ENCODE measurements at regions not wholly inside any gene's neighbourhood (a gene's known extent, or its start where the extent isn't known, plus 50 kb on each side); places are given as distances from the start of the nearest gene placed in this dataset.

DNA sequence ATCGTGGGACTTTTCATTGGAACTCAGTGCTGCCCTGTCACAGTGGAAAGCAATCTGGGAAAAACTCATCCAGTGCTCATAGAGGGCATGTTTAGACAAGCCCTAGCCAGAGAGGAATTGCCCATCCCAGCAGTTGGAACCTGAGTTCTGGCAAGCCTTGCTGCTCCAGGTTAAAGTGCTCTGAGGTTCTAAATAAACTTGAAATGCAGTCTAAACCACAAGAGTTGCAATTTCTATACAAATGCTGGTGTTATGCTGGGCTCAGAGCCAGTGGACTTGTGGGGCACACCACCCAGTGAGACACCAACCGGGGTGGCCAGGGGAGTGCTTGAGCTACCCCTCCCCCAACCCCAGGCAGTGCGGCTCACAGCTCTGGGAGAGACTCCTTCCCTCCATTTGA is 142.8 kb upstream of the PPP1R2C start:
- no peak overlapping the region for H3K27ac Mint-ChIP-seq
- H3K27me3 Mint-ChIP-seq (ENCODE audit: low read depth) = no peaks in the 10 kb centered on the region
- DNase-seq = no peak
- no peak for ATAC-seq (replicated peaks in 1 of 2)
- no peak overlapping the region for H3K4me3 Mint-ChIP-seq
- H3K36me3 Mint-ChIP-seq (ENCODE audit: insufficient read depth in 2 of 2) = peaks cover 0 to 15% of the 10 kb centered on the region in 2 donors
- H3K4me1 Mint-ChIP-seq (ENCODE audit: low read depth) = no peaks in the 10 kb centered on the region
- peaks cover 0 to 6% of the 10 kb centered on the region in 2 donors for H3K9me3 Mint-ChIP-seq

DNA sequence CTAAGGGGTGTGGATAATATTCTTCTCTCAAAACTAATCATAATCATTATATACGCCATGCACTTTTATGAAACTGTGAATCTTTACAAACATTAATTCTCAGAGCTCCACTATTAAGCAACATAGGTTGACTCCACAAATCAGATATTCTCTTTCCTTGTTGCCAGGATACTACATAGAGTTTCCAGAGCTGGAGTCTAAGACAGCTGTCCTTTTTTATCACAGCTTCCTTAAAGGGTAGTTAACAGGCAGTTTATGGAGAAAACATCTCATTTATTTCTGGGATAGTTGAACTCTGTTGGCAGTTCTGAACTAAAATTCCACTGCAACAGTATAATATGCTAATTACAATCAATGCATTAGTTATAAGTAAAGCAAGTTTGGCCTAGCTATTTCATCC is 152.1 kb upstream of the PPP1R2C start:
- DNase-seq (no peak), ATAC-seq (replicated peaks in 1 of 2) (no peak)
- H3K27me3 Mint-ChIP-seq (ENCODE audit: low read depth) = no peaks in the 10 kb centered on the region
- H3K27ac Mint-ChIP-seq = no peak overlapping the region
- H3K36me3 Mint-ChIP-seq (ENCODE audit: insufficient read depth in 2 of 2) = no peaks in the 10 kb centered on the region
- peaks cover 17% of the 10 kb centered on the region for H3K4me1 Mint-ChIP-seq (ENCODE audit: low read depth)
- peaks cover 2 to 5% of the 10 kb centered on the region in 2 donors for H3K9me3 Mint-ChIP-seq
- H3K4me3 Mint-ChIP-seq = no peak overlapping the region

DNA sequence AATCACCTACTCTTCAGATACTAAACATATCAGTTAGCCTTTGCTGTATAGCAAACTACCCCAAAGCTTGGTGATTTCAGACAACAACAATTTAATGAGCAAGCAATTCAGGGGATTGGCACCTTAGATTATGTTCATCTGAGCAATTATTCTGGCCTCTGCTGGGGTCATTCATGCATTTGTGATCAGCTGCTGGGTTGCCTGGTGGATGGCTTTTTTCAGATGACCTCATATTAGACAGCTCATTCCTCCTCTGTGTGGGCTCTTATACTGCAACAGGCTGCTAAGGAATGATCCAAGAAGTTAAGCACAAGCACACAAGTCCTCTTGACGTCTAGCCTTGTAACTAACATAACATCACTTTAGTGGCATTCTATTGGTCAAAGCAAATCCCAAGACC is 153.0 kb upstream of the PPP1R2C start:
- no peak overlapping the region for H3K4me3 Mint-ChIP-seq
- no peaks in the 10 kb centered on the region for H3K27me3 Mint-ChIP-seq (ENCODE audit: low read depth)
- H3K4me1 Mint-ChIP-seq (ENCODE audit: low read depth) = peaks cover 17% of the 10 kb centered on the region
- DNase-seq (no peak), ATAC-seq (replicated peaks in 1 of 2) (no peak)
- no peaks in the 10 kb centered on the region for H3K36me3 Mint-ChIP-seq (ENCODE audit: insufficient read depth in 2 of 2)
- H3K27ac Mint-ChIP-seq = no peak overlapping the region
- H3K9me3 Mint-ChIP-seq = peaks cover 2 to 5% of the 10 kb centered on the region in 2 donors

DNA sequence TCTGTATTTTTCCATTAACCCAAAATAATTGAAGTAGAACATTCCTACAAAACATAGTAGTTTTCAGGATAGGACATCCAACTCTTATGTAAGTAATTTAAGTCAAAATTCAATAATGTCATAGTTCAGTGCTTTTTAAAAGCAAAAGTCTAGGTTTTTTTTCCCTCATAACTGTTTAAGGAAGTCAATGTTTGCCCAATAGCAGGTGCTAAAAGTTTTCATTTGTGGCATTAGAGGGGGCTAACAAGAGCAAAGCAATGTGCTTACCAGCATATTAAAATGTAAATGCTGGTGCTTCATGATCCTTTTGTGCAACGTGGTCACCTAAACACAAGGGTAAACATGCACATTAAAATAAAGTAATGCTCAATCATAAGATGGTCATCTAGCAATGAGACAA is 155.2 kb upstream of the PPP1R2C start:
- ATAC-seq (replicated peaks in 1 of 2) (no peak), DNase-seq (no peak)
- no peak overlapping the region for H3K4me3 Mint-ChIP-seq
- H3K4me1 Mint-ChIP-seq (ENCODE audit: low read depth) = peaks cover 17% of the 10 kb centered on the region
- H3K36me3 Mint-ChIP-seq (ENCODE audit: insufficient read depth in 2 of 2) = peaks cover 0 to under 1% of the 10 kb centered on the region in 2 donors
- H3K27ac Mint-ChIP-seq = peak overlapping the region; percentile 81
- H3K9me3 Mint-ChIP-seq = peaks cover 2 to 5% of the 10 kb centered on the region in 2 donors
- no peaks in the 10 kb centered on the region for H3K27me3 Mint-ChIP-seq (ENCODE audit: low read depth)

DNA sequence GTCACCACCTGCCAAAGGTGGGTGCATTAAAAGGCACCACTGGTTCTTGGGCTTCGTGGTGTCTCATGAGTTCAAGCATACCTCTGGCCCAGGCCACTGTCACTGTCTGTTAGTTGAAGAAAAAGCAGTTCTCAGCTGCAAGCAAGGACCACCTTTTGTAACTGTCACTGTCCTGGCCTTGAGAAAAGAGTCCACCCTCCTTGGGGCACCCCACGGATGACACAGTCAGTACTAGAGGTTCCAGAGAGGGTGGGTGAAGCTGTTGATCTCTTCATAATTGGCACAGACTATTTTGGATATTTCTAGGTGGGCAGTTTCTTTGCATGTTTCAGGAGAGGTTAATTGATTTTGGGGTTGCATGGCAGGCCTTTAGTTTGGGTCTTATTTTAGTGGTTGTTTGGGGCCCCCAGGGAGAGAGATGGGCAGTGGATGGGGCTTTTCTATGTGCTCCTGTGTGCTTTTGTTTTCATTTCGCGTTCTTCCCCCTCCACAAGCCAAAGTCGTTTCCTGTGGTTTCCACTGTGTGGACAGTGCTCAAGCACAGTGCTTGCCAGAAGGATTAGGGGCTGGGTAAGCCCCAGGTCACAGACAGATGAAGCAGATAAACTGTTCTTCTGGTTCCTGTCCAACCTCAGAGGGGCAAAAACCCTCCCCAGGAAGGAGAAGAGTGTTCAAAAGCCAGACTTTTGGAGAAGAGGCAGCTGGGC is 156.2 kb upstream of the PPP1R2C start:
- H3K4me1 Mint-ChIP-seq (ENCODE audit: low read depth) = peaks cover 24% of the 10 kb centered on the region
- H3K9me3 Mint-ChIP-seq = peaks cover 2 to 8% of the 10 kb centered on the region in 2 donors
- H3K4me3 Mint-ChIP-seq = peak overlapping the region; percentile 60 to 83
- peaks cover 3 to 9% of the 10 kb centered on the region in 2 donors for H3K36me3 Mint-ChIP-seq (ENCODE audit: insufficient read depth in 2 of 2)
- DNase-seq (peak; percentile 16 to 21), ATAC-seq (replicated peaks in 1 of 2) (peak; percentile 63 to 83)
- no peaks in the 10 kb centered on the region for H3K27me3 Mint-ChIP-seq (ENCODE audit: low read depth)
- peak overlapping the region; percentile 87 for H3K27ac Mint-ChIP-seq

DNA sequence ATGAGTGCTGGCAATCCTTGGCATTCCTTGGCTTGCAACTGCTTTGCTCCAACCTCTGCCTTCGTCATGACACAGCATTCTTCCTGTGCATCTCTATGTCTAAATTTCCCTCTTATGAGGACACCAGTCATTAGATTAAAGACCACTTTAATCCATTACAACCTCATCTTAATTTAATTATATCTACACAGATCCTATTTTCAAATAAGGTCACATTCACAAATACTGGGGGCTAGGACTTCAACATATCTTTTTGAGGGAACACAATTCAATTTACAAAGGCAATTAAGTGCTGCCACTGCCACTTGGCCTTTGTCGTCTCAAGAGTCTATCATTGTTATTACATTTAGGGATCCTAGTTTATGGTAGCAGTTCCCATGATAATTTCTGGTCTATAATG is 163.7 kb upstream of the PPP1R2C start:
- H3K27ac Mint-ChIP-seq = peak overlapping the region; percentile 99

DNA sequence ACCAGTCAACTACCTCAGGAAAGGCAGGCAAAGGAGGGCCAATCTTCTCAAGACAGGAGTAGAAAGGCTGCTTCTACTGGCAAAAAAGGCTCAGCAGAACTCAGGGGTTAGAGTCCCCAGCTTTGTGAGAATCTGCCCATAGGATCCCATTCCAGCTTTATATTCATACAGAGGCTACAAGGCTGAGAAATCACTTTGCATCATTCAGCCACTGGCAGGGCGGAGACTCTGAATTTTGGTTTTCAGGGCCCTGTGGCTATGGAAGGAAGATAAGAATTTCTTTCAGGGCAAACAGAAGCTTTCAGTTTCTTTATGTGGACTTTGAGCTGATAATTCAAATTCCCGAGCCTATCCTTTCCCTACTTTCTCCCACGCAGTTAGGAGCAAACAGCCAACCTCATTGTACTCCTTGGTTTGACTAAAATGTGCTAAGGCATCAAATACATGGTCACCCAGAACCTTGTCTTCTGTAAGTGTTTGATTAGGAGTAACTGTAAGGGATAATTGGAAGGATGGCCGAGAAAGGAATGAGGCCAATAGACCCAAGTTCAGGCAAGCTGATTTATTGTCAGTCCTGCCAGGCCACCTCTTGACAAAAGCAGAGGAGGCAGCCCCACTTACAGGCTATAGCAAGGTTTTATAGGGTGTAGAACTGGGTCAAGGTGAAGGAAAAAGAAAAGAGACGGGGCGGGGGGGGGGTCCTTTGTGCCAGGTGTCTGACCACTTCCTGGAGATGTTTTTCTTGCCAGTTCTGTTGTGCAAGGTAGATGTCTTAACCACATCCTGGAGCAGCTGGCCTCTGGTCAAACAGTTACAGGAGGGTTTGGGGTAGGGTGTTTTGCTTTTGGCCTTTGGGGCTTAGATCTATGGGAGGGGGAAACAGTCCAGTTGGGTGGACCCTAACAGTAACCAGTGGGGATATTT is 165.3 kb upstream of the PPP1R2C start:
- H3K27me3 Mint-ChIP-seq (ENCODE audit: low read depth) = no peaks in the 10 kb centered on the region
- H3K4me3 Mint-ChIP-seq = peak overlapping the region; percentile 46 to 78
- H3K36me3 Mint-ChIP-seq (ENCODE audit: insufficient read depth in 2 of 2) = peaks cover 3 to 14% of the 10 kb centered on the region in 2 donors
- ATAC-seq (replicated peaks in 1 of 2) (peak; percentile 51 to 61), DNase-seq (peak; percentile 27 to 34)
- peaks cover 0 to 3% of the 10 kb centered on the region in 2 donors for H3K9me3 Mint-ChIP-seq
- H3K4me1 Mint-ChIP-seq (ENCODE audit: low read depth) = peaks cover 91% of the 10 kb centered on the region
- peak overlapping the region; percentile 99 for H3K27ac Mint-ChIP-seq

More for the DNA sequence above, 163.7 kb upstream of the PPP1R2C start:
- peaks cover 75% of the 10 kb centered on the region for H3K4me1 Mint-ChIP-seq (ENCODE audit: low read depth)
- H3K9me3 Mint-ChIP-seq = peaks cover 0 to 3% of the 10 kb centered on the region in 2 donors
- H3K4me3 Mint-ChIP-seq = no peak overlapping the region
- H3K27me3 Mint-ChIP-seq (ENCODE audit: low read depth) = no peaks in the 10 kb centered on the region
- peaks cover 3 to 16% of the 10 kb centered on the region in 2 donors for H3K36me3 Mint-ChIP-seq (ENCODE audit: insufficient read depth in 2 of 2)
- DNase-seq = no peak
- no peak for ATAC-seq (replicated peaks in 1 of 2)

DNA sequence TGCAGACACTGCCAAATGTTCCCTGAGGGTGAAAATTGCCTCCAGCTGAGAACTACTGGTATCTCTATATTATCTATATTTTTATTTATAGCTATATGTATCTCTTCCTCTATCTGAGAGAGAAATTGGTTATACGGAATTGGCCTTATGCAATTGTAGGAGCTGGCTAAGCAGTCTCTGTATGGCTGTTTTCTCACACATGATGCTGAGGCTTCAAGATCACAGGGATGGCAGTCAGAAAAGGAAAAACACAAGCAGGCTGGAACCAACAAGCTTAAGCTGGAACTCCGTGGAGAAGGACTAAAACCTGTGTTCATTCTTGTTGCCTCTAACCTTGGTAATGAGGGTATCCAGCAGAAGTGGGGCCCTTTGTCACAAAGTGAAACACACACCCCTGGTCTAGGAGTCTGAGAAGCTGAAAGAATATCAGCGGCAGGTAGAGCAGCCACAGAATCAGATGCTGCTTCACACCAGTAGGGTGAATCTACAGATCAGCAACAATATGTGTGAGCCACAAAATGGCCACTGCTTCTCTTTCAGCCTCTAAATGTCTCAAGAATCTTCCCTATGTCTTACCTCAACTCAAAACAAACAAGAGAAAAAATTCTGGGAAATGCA is 166.5 kb upstream of the PPP1R2C start:
- Mint-ChIP-seq H3K9me3 (peaks cover 3% of the 10 kb centered on the region in 2 donors), H3K4me3 (peak overlapping the region; percentile 42 to 78), H3K36me3 (ENCODE audit: insufficient read depth in 2 of 2) (peaks cover 0 to 9% of the 10 kb centered on the region in 2 donors), H3K4me1 (ENCODE audit: low read depth) (peaks cover 93% of the 10 kb centered on the region), H3K27ac (peak overlapping the region; percentile 99), H3K27me3 (ENCODE audit: low read depth) (no peaks in the 10 kb centered on the region)
- ATAC-seq (replicated peaks in 1 of 2) (peak; percentile 55 to 61), DNase-seq (peak in 1 of 2 donors; percentile 12)

DNA sequence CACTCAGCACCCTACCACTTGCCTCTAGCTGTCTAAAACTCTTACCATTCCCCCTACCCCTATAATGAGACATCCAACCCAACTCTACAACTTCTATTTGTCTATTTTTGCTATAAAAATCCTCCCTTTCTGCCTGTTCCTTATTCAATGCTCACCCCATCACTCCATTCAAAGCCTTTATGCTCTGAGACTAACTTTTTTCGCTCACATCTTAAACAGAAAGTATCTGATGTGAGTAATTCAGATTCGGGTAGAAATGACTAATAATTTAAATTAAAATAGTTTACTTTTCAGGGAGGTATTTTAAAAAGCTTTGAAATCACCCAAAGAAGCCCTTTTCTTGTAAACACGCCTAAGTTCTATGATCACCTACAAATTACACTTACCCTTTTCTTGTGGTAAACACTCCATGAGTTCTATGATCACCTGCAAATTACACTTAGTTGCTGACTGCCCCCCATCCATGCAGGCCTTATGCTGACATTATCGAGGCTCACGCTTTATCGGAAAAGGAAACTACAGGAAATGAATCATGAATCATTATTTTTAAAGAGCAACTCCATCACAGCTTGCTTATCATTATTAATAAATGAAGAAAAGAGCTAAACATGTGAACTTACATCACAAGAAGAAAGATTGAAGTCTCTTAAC is 168.7 kb upstream of the PPP1R2C start:
- no peaks in the 10 kb centered on the region for H3K27me3 Mint-ChIP-seq (ENCODE audit: low read depth)
- peaks cover 0 to 4% of the 10 kb centered on the region in 2 donors for H3K36me3 Mint-ChIP-seq (ENCODE audit: insufficient read depth in 2 of 2)
- ATAC-seq (replicated peaks in 1 of 2) (peak; percentile 36 to 45), DNase-seq (no peak)
- peaks cover 3% of the 10 kb centered on the region in 2 donors for H3K9me3 Mint-ChIP-seq
- peak overlapping the region; percentile 99 for H3K27ac Mint-ChIP-seq
- H3K4me1 Mint-ChIP-seq (ENCODE audit: low read depth) = peaks cover 75% of the 10 kb centered on the region
- peak overlapping the region; percentile 53 to 93 for H3K4me3 Mint-ChIP-seq

DNA sequence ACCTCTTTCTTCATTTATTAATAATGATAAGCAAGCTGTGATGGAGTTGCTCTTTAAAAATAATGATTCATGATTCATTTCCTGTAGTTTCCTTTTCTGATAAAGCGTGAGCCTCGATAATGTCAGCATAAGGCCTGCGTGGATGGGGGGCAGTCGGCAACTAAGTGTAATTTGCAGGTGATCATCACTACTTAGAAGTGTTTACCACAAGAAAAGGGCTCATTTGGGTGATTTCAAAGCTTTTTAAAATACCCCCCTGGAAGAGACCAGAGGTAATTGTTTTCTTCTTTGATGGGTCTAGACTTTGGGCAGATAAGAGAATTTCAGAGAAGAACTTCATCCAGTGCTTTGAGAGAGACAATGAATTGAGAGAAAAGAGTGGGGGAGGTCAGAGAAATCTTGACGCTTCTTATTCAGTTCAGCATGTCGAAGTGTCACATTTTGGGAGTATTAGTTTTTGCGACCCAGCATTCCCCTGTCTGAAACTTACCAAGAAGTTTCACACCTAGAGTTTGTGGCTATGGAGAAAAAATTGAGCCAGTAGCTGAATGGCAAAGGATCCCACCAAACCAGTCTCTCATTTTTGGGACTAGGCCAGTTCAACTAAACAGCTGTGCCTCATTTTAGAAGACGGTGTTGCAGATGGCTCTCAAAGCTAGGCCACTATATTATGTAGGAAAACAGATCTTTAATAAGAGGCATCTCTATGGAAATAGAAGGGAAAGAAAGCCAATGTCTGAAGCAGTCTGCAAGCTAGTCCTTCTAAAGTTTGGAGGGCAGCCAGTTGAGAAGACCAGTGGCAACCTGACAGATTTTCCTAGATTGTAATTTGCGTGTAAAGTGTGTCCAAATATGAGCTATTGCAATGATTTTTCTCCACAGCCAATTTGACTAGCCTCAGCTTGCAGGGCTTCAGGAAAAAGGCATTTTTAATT is 171.0 kb upstream of the PPP1R2C start:
- ATAC-seq (replicated peaks in 1 of 2) = no peak
- H3K9me3 Mint-ChIP-seq = peaks cover 3% of the 10 kb centered on the region in 2 donors
- H3K36me3 Mint-ChIP-seq (ENCODE audit: insufficient read depth in 2 of 2) = peaks cover 0 to 4% of the 10 kb centered on the region in 2 donors
- H3K4me1 Mint-ChIP-seq (ENCODE audit: low read depth) = peaks cover 52% of the 10 kb centered on the region
- peak overlapping the region; percentile 95 for H3K27ac Mint-ChIP-seq
- no peaks in the 10 kb centered on the region for H3K27me3 Mint-ChIP-seq (ENCODE audit: low read depth)
- no peak for DNase-seq
- peak overlapping the region; percentile 18 to 82 for H3K4me3 Mint-ChIP-seq

DNA sequence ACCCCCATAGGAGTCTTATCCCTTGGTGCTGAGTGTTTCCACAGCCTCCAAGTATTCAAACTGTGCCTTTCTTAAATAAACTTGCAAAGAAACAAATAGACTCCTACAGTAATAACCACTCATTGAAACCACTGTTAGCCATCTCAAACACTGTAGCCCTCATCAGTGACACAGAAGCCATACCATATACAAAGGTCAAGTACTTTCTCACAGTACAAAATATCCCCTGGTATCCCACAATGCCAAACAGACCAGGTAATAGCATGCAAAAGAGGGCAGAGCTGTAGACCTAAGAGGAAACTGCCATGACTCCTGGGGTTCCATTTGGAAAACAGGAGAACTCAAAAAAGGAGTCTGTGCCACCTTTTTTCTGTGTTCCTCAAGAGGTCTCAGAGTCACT is 173.8 kb upstream of the PPP1R2C start:
- peak overlapping the region; percentile 50 for H3K27ac Mint-ChIP-seq
- peaks cover 3% of the 10 kb centered on the region in 2 donors for H3K9me3 Mint-ChIP-seq
- peak overlapping the region in 1 of 2 donors; percentile 10 for H3K4me3 Mint-ChIP-seq
- ATAC-seq (replicated peaks in 1 of 2) (peak in 1 of 2 donors; percentile 18), DNase-seq (no peak)
- H3K4me1 Mint-ChIP-seq (ENCODE audit: low read depth) = peaks cover 31% of the 10 kb centered on the region
- no peaks in the 10 kb centered on the region for H3K27me3 Mint-ChIP-seq (ENCODE audit: low read depth)
- peaks cover 0 to 4% of the 10 kb centered on the region in 2 donors for H3K36me3 Mint-ChIP-seq (ENCODE audit: insufficient read depth in 2 of 2)

DNA sequence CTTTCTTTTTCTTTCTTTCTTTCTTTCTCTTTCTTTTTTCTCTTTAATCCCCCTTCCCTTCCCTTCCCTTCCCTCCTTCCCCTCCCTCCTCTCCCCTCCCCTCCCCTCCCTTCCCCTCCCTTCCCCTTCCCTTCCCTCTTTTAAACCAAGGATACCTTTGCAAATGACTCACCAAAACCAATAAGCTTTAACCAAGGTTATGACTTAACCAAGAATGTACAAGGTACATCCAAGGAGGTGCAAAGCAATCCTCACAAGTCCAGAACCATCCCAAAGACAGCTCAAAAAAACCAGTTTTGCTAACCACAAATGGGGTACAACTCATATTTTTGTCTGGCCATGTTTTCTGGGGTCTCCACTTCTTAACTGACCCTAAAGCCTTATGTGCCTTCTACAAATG is 174.7 kb upstream of the PPP1R2C start:
- ATAC-seq (replicated peaks in 1 of 2) (no peak), DNase-seq (no peak)
- no peak overlapping the region for H3K4me3 Mint-ChIP-seq
- H3K36me3 Mint-ChIP-seq (ENCODE audit: insufficient read depth in 2 of 2) = peaks cover 0 to 4% of the 10 kb centered on the region in 2 donors
- H3K27ac Mint-ChIP-seq = no peak overlapping the region
- H3K9me3 Mint-ChIP-seq = peaks cover 3% of the 10 kb centered on the region in 2 donors
- peaks cover 22% of the 10 kb centered on the region for H3K4me1 Mint-ChIP-seq (ENCODE audit: low read depth)
- H3K27me3 Mint-ChIP-seq (ENCODE audit: low read depth) = no peaks in the 10 kb centered on the region

Measured in activated T-cell treated with anti-CD3 and anti-CD28 coated beads, Interleukin-2, amount 50 U/mL, for 72 hours (primary cell).